Eye (tissue), 1 donor: ENCODE measurements at regions not wholly inside any gene's neighbourhood (a gene's known extent, or its start where the extent isn't known, plus 50 kb on each side); places are given as distances from the start of the nearest gene placed in this dataset.
A peak's percentile ranks its signal among the peaks of the same experiment; 100 is the strongest.
"Not testable (repeated sequence)": the region's sequence is repeated elsewhere in the genome, so short reads cannot be mapped to it uniquely, and the experiment has no call there.

Source experiments
- DNase-seq: peaks from one replicate; pipeline ENCODE4 v3.0.0-alpha.2; 2015

DNA sequence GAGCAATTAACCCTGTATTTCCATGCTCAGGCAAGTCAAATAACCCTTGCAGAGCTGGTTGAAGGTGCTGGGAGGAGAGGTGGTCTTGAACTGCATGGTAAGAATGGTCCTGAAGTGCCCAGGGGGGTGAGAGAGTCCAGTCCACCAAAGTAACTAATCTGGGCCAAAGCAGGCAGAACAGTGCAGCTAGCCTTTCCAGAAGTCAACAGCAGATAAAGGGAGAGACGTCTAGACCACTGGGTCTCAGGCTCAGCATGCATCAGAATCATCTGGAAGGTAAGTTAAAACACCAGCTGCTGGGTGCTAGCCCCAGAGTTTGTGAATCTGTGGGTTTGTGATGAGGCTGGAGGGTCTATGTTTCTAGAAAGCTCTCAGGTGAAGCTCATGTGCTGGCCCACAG lies 232.3 kb upstream of the ECI2 start:
- no peak for DNase-seq

DNA sequence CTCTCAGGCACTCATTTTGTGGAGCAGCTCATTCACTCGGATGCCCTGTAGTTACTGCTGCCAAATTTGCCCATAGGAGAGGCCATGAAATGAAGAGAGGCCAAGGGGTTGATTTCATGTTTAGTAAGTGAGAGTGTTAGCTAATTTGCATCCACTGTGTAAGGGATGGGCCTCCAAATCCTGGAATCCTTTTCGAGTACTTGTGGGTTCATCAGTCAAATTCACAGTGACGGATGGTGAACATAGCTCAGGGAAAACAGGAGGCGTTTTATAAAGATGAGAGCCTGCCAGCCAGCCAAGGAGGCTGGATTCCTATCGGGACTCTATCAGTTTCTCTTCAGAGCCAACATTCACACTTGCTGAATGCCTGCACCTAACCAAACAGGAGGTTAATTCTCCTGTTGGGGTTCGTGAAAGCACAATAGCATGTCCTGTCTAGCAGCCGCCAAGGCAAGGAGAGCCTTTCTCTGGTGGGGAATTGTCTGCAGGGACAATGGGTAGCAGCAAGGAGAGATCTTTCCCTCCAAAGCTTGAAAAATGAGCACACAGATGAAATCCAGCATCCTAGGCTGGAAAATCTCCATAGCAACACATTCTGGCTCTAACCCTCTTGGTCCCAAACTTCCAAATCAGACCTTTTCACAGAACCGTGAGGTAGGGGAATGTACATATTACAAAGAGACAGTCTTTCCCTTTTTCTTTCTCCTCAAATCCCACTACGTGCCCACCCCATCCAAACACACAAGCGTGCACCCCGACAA lies 231.4 kb upstream of the ECI2 start:
- DNase-seq, result no peak

DNA sequence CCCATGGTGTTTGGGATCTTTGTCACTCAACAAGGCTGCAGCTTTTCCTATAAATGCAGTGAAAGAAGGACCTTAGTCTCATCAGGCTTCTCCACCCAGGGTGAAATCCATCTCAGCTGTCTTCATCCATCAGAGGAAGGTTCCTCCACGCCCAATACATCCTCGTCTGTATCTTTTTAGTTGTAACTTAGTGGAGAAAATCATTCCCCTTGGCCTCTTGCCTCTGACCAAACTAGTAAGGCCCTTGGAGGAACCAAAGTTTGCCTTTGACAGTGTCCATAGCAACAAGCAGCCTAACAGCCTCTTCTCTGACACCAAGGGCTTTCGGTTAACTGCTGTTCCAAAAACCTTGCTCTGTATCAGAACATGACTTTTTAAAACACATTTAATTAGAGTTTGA lies 230.3 kb upstream of the ECI2 start:
- no peak for DNase-seq

DNA sequence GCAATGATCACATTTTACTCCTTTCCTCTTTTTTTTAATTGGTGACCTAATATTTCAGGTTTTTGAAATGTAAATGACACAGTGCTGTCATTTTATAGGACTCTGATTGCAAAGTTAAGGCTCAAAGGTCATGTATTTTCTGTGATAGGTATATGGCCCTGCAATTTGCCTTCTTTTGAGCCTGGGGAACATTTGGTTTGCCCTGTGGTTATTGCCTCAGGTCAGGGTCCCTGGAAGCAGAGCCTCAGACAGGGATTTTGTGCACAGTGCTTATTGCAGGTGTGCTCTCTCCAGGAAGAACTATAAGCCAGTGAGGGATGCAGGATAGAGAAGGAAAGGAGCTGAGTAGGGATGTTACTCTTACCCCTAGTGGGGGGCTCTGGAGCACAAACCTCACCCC lies 229.3 kb upstream of the ECI2 start:
- DNase-seq, result no peak

DNA sequence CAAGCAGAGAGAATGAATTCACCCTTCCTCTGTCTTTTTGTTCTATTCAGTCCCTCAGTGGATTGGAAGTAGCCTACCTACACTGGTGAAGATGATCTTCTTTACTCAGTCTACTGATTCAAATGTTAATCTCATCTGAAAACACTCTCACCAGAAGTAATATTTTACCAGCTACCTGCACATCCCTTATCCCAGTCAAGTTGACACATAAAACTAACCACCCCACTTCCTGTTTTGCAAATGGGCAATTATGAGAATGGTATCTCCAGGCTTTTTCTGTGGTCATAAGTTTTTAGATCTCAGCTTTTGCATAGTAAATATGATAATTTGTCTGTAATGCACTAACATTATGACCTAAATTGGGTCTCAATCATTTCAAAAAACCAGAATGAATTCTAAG lies 228.8 kb upstream of the ECI2 start:
- DNase-seq, result no peak

DNA sequence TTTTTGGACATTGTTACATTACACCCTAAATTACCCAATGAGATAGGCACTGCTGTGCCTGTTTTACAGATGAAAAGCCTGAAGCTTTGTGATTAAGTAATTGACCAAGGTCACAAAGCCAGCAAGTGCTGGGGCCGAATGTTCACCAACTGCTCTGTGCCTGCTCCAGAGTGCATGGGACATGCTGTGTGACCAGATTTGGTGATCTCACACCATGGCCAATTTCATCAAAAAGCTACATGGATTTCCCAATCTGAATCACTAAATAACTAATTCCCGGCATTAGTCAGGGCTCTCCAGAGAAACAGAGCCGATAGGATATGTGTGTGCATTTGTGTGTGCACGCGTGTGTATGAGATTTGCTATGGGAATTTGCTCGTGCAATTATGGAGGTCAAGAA lies 228.3 kb upstream of the ECI2 start:
- DNase-seq, result no peak

DNA sequence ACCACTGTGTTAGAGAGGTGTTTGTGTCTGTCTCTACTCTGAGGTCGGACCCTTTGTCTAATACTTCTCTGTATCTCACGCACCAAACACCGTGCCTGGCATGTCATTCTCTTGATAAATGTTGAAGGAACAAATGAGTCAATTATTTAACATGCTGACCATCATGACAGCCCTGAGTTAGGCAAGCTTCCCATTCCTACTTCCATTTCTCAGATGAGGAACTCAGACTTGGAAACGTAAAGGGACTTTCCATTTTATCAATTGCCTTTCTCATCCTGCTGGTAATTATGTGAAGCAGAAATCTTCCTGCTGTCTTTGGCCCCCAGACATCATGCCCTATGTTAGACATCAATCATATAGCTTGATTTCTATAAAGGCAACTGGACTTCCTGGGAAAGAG lies 227.0 kb upstream of the ECI2 start:
- no peak for DNase-seq

DNA sequence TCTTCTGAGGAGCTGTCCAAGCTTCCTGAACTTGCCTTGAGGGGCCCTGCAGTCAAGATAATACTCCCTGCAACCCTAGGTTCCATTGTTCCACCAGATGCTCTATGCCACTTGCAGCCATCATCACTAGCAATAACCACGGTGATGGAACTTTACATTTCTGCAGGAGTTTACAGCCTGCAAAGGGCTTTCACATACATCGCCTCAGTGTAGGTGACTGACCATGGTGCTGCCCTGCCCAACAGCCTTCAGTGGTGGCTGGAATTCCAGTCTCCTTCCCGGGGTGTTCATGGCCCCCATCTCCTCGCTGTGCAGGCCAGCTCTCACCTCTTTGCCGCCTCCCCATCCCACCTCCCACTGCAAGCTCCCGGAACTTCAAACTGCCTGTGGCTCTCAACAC lies 225.5 kb upstream of the ECI2 start:
- DNase-seq, result no peak

DNA sequence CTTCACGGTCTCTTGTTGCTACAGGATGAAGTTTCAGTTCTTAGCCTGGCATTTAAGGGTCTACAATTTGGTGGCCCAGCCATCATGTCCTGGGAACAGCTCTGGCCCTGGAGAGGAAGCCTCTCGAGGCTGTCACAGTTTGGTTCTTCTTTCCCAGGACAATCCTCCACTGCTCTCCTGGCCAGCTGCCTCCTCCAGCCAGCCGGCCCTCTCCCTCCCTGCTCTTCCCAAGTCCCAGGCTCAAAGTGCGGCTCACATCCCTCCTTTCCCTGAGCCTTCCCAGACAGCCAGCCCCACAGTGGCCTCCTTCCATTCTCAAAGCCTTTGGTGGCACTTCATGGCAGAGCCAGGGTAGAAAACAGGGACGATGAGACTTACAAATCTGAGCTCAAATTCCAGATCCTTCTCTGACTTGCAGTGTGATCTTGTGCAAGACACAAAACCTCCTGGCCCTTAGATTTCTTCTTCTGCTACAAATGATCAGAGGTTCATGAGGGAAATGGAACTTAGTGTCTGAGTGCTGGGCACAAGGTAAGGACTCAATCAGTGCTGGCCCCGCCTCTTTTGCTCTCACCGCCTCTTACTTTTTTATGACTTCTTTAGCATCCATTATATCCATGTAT lies 223.8 kb upstream of the ECI2 start:
- no peak for DNase-seq

DNA sequence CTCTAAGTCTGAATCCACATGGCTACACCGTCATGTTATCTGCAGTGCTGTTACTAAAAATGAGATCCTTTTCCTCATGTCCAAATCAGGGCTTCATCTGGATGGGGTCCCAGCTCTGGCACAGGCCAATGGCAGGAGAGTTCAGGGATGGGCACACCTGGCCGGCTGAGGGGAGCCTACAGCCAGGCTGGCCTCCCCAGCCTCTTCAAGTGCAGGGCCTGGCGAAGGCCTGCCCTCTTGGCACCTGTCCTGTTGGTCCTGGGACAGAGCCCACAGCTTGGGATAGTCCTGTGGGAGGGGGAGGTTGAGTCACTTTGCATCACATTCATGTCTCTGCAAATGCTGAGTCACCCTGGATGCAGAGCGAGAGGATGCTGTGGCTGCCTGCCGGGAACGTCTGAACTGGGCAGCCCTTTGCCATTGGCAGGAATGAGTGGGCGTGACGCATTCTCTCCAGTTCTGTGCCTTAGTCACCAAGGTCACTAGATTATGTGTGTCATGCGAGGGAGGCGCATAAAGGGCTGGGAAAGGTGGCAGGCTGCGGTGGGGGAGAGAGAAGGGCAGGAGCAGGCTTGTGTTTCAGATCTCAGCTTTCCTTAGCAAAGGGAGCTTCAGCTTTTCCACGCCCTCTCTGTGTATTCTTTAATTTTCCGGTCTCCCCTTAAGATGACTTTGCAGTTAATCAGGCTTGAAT lies 223.2 kb upstream of the ECI2 start:
- DNase-seq, result peak; percentile 65

DNA sequence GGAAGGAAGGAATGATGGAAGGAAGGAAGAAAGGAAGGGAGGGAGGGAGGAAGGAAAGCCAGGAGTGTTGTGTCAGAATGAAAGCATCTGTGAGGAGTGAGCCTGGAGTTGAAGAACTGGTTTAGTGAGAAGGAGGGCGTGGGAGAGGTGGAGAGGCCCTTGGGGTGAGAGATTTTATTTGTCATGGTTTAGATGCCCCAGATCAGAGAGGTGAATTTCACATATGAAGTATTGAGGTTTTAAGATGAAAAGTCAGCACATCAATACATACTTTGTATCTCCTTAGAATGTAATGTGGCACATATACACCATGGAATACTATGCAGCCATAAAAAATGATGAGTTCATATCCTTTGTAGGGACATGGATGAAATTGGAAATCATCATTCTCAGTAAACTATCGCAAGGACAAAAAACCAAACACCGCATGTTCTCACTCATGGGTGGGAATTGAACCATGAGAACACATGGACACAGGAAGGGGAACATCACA lies 222.3 kb upstream of the ECI2 start:
- not testable (repeated sequence) for DNase-seq

DNA sequence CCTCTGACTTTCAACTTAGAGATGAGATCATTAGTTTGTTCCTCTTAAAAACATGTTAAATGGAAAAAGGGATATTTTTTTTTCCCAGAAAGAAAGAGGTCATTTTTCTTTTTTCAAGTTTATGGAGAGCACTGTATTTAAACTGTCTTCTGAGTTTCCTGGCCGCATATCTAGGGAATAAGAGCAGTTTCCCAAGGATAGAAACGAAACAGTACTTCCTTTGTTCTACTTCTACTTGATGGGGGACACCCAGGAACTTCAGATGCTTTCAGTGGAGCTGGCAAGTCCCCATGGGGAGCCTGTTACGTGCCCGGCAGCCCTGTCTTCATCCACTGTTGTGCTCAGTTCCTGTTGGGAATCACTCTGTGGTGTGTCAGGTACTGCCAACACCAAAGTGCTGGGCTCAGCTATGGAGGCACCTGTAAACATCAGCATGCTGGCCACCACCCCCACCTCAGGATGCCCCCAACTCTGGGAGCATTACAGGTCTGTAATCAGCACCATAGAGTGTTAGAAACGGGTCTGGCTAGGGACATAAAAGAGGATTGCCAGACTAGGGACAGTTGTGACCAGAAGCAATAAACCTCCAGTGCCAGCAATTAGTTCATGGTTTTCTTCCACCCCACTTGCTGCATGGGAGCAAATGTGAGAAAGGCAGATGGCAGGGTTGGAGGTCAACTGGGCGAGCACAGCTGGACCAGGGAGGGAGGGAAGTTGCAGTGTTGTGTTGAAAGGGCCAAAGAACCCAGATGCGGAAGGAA lies 221.7 kb upstream of the ECI2 start:
- no peak for DNase-seq

DNA sequence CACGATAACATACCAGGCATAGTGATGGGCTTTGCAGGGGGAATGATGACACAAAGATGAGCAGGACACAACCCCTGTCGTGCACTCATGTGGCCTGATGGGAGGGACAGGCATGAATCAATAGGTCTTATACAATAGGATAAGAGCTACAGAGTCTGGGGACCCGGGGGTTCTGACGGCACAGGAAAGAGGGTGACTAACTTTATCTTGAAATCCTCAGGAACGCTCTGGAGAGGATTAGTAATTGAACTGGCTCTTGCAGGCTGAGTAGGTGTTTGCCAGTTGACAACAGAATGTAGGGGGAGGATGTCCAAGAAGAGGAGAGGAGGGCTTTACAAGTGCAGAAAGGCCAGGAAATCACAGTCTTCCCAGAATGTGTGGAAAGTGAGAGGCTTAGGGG lies 219.9 kb upstream of the ECI2 start:
- no peak for DNase-seq

DNA sequence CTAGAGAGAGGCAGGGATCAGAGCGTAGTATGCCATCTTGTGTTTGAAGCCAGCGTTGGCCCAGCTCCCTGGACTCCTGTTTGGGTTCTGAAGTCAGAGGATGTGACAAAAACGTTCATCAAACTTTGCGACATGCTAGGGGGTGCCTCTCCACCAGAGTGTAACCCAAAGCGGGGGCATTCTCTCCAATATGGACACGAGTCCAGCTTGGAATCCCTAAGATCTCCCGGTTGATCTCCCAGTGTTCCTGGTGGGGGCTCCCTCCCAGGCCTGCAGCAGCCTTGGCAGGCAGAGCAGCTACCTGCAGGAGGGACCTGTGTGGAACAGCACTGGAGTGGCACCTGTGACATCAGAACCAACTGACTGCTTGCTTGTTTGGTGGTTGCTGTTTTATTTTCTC lies 218.8 kb upstream of the ECI2 start:
- DNase-seq, result no peak

DNA sequence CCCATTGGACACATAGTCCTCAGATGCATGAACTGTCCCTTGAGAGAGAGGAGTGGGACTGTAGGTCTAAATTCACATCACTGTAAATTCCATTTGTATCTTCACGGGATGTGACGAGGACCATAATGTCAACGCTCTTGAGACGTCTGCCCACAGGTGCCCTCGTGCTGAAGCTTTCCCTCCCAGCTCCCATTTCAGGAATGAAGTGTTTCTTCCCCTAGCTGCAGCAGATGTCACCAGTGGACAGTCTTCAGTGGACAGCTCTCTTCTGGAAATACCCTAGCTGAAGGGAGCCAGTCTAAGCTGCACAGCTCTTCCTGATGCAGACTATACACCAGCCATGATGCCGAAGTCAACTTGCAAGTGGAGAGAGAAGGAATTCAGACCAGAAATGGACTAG lies 217.4 kb upstream of the ECI2 start:
- DNase-seq, result no peak

DNA sequence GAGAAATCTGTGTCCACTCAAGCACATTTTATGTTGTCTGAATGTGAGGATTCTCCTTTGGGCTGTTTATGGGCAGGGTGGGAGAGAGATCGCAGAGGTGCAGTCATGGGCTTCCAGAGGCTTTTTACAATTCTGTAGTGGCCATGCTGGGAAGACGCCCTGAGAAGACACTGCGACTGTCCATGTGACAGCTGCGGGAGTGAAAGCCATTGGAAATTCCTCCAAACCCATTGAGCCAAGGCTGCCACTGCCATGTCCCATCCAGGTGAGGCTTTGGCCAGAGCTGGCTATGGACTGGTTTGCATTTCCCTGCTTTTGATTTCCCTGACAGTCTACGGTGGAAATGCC lies 216.9 kb upstream of the ECI2 start:
- no peak for DNase-seq

DNA sequence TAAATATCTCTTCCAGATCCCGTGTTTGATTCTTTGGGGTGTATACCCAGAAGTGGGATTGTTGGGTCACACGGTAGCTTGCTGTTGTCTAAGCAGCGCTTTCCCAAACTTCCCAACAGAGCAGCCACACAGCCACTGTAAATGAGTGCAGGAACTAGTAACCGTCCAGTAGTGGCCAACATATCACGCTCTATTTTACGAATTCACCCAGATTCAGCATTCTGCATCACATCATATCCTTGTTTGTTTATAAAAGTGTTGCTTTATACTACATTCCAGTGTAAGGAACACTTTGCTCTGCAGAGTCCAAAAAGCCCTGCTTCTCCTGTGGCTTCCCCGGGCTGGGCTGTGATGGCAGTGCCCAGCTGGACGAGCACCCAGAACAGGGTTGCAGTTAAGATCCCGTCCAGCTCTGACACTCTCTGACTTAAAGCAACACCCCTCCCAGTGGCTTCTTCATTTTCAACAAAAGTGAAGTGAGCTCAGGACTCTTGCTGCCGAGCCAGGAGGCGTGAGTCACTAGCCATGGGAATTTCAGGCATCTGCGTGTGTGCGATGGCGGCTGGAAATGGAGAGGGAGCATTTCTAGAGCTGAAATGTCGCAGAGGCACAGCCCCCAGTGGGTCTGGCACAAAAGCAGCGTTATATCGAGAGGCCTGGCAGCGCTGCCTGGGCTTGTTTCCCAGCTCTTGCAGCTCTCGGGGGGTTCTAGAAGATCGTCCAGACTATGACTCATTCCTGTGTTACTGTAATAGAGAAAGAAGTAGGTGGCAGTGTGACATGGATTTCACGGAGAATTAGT lies 216.3 kb upstream of the ECI2 start:
- DNase-seq, result peak; percentile 42

DNA sequence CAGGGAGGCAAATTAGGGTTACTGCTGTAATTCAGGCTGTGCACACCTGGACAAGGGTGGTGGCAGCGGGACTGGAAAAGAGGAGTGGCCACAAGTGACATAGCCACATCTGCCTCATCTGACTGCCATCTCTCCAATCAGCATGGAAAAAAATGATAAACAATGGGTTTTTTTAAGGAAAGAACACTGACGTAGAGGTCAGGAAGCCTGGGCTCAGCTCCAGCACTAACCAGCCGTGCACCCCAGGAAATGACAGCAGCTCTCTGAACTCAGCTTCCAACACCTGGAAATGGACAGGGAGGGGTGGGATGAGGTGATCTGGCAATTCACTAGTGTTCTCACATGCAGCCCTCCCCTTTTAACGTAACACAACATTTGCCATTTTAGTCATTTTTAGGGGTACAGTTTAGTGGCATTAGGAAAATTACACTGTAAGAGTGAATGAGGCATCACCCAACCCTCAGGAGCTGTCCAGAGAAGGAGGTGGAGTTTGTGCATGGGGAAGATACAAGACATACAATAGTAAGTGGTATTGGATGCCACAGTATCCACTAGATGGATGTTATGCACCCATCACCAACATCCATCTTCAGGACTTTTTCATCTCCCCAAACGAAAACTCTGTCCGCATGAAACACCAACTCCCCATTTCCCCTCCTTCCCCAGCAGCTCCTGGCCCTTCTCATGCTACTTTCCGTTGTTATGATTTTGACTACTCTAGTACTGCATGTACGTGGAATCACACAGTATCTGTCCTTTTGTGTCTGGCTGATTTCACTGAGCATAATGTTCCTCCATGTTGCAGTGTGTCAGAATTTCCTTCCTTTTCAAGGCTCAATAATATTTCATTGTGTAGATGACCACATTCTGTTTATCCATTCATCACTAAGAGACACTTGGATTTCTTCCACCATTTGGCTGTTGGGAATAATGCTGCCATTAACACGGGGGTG lies 215.5 kb upstream of the ECI2 start:
- DNase-seq, result no peak

DNA sequence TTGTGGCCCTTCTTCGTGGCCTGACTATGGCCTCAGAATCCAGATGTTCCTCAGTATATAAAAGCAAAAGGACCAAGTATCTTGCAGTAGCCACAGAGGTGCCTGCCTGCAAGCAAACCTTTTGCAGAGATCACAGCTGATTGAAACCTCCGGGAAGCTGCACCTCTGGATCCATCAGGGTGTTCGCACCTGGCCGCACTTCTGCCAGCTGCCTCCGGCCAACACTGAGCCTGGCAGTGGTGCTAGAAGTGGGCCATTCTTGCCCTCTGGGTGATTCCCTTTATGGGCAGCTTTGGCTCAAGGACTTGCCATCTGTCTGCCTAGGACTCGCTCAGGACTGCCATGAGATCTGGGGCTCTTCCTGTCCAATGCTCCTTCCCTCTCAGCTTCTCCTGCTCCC lies 214.6 kb upstream of the ECI2 start:
- no peak for DNase-seq

DNA sequence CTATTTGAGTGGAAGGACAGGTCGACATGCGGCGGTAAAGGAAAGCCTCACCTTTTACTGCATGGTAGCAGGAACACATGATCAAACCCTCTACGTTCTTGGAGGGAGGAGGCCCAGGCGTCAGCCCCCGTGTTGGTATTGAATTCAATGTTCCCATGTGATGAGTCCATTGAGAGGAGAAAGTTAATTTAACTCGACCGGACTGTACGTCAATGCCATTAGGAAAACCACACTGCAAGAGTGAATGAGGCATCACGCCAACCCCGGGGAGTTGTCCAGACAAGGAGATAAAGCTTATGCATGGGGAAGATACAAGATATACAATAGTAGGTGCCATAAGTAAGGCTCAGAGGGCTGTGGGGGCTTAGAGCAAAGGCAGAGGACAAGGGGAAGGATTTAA lies 213.9 kb upstream of the ECI2 start:
- no peak for DNase-seq

DNA sequence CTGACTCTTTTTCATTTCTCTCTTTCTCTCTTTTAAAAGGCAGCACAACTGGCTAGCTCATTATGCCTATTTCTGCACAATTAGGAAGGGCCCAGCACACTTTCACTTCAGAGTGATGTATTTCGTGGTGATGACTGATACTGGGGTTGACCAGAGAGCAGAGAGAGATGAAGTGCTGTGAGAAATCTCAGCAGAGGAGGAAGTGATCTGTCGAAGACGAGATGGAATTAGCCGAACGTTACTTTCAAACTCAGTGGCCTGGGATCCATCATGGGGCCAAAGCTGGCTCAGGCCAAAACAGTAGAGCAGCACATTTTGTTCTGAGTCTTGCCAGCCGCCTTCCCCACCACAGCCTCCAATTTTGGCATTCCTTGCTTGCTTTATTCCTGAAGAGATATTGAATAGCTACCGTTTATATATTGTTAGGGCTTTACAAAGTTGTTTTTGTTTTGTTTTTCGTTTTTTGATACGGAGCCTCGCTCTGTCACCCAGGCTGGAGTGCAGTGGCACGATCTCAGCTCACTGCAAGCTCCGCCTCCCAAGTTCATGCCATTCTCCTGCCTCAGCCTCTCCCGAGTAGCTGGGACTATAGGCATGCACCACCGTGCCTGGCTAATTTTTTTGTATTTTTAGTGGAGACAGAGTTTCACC lies 213.2 kb upstream of the ECI2 start:
- DNase-seq, result no peak
